ENCODE measurements at regions not wholly inside any gene's neighbourhood (a gene's known extent, or its start where the extent isn't known, plus 50 kb on each side); places are given as distances from the start of the nearest gene placed in this dataset.

DNA sequence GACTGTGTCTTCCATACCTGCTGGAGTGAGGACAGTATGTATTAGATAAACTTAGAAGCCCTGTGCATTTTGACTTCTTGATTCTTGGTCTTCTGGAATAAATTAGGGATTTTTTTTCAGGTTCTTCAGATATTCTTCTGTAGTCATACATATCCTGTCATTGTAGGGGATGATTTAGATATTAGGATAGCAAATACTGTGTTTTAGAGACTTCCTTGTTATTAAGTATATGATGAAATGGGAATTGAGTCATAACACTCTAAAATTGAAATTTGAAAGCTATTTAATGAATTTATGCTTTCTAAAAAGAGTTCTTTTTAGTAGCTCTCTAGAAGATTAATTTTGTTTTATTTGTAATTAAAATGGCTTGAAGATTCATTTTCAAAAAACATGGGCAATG, 371.5 kb upstream of the RGS6 start:
- TF ChIP-seq CTCF (IDR thresholded peaks at IDR 0.05 in 8 of 11, conservative IDR thresholded peaks at IDR 0.05 in 3 of 11), result no peak
- TF ChIP-seq POLR2A (IDR thresholded peaks at IDR 0.05), result no peak
- TF ChIP-seq POLR2AphosphoS5 (IDR thresholded peaks at IDR 0.05), result no peak
